GM12878 (cell line): ENCODE measurements at regions not wholly inside any gene's neighbourhood (a gene's known extent, or its start where the extent isn't known, plus 50 kb on each side); places are given as distances from the start of the nearest gene placed in this dataset.
"Not testable (repeated sequence)": the region's sequence is repeated elsewhere in the genome, so short reads cannot be mapped to it uniquely, and the experiment has no call there.

Experiments used
- ATAC-seq: fragments of 200-7000 bp; cut with Tn5 transposase; 3 replicates; pipeline ENCODE4 v1.9.1; 2020; ENCODE audit warnings: mild to moderate bottlenecking, moderate library complexity
- BruUV-seq: library from RNA; stranded (reverse); fragments of 400-500 nt; replicated peaks from 2 replicates; lab custom pipeline; 2021; lab: Mats Ljungman, UMichigan
- CTCF ChIA-PET: fragments of 300-600 bp; sonication (Branson Sonifier 250); formaldehyde crosslinking; extraction: SDS; loops from one replicate; lab custom pipeline; 2021; ENCODE audit warnings: inconsistent platforms; lab: Yijun Ruan, JAX
- POLR2A ChIA-PET: fragments of 350-600 bp; formaldehyde crosslinking; extraction: SDS; loops from one replicate; lab custom pipeline; 2021; ENCODE audit warnings: inconsistent platforms; lab: Charles Lee
- RAD21 ChIA-PET: fragments of 300-600 bp; sonication (Branson Sonifier 250); formaldehyde crosslinking; loops from one replicate; lab custom pipeline; 2023; ENCODE audit warnings: antibody characterized with exemption; ENCODE audit not compliant: unreplicated experiment; lab: Charles Lee
- SMC1A ChIA-PET: fragments of 300-600 bp; sonication (Branson Sonifier 250); formaldehyde crosslinking; loops from one replicate; lab custom pipeline; 2023; ENCODE audit not compliant: unreplicated experiment, uncharacterized antibody; lab: Charles Lee
- DNase-seq: peaks from one replicate; pipeline ENCODE4 v3.0.0-alpha.2; 2011; ENCODE audit warnings: low read depth, low spot score
- FAIRE-seq: peaks from 3 replicates; lab custom pipeline; 2011; peaks lifted over from hg19 to GRCh38; lab: Jason Lieb, UNC
- H2AFZ ChIP-seq: 2 replicates; pipeline ENCODE4 v1.6.0; 2011; ENCODE audit warnings: low read depth, low read length, control low read depth; ENCODE audit not compliant: control insufficient read depth
- H3K27ac ChIP-seq: 2 replicates; pipeline ENCODE4 v1.5.1; 2011; ENCODE audit warnings: control low read depth; ENCODE audit not compliant: control insufficient read depth, insufficient read depth
- H3K27me3 ChIP-seq, 2 experiments: replicated peaks in 1 of 2; 2 replicates each; pipeline versions ENCODE4 v1.6.0 to v1.6.1; 2011; ENCODE audit warnings: low read length in 1 of 2; ENCODE audit not compliant: control insufficient read depth in 2 of 2, insufficient read depth in 2 of 2
- H3K36me3 ChIP-seq, 2 experiments: 2 replicates each; pipeline ENCODE4 v1.5.1; 2011; ENCODE audit warnings: low read length in 1 of 2; ENCODE audit not compliant: control insufficient read depth in 2 of 2, insufficient read depth in 2 of 2
- H3K4me1 ChIP-seq: 2 replicates; pipeline ENCODE4 v1.6.1; 2011; ENCODE audit warnings: mild to moderate bottlenecking, low read length, moderate library complexity, mixed read lengths; ENCODE audit not compliant: control insufficient read depth, insufficient read depth
- H3K4me2 ChIP-seq: 2 replicates; pipeline ENCODE4 v1.6.0; 2011; ENCODE audit warnings: control low read depth; ENCODE audit not compliant: control insufficient read depth, insufficient read depth
- H3K4me3 ChIP-seq: fragments of 200-600 bp; sonication (generic); 2 replicates; pipeline ENCODE4 v1.5.1; 2016
- H3K79me2 ChIP-seq: 2 replicates; pipeline ENCODE4 v1.6.0; 2011; ENCODE audit warnings: low read length; ENCODE audit not compliant: control insufficient read depth, insufficient read depth
- H3K9ac ChIP-seq: 2 replicates; pipeline ENCODE4 v1.8.0; 2011; ENCODE audit warnings: low read length, control low read depth, mixed read lengths; ENCODE audit not compliant: control insufficient read depth, insufficient read depth
- H3K9me3 ChIP-seq: replicated peaks from 3 replicates; pipeline ENCODE4 v1.5.1; 2011; ENCODE audit warnings: mild to moderate bottlenecking, low read length; ENCODE audit not compliant: control insufficient read depth, insufficient read depth
- H4K20me1 ChIP-seq: 2 replicates; pipeline ENCODE4 v1.6.0; 2011; ENCODE audit not compliant: control insufficient read depth, insufficient read depth
- PAX8 ChIP-seq: fragments of 450-650 bp; IDR thresholded peaks from 2 replicates; pipeline ENCODE4 v1.6.1; 2017; ENCODE audit warnings: mild to moderate bottlenecking, moderate library complexity
- SRF ChIP-seq, 2 experiments: IDR thresholded peaks; 2 replicates each; pipeline ENCODE4 v1.6.1; 2011; ENCODE audit warnings: low read depth in 2 of 2, low read length in 2 of 2, mild to moderate bottlenecking in 1 of 2, moderate library complexity in 1 of 2
- WGBS: methylation state at CpG from one replicate; pipeline ENCODE4 v1.1.6; 2016; ENCODE audit warnings: low lambda C conversion rate; ENCODE audit not compliant: insufficient replicate concordance, insufficient coverage; ENCODE audit errors: missing lambda C conversion rate; 5-methylcytosine and 5-hydroxymethylcytosine counted together
- in situ Hi-C: fragments of 300-500 bp; cut with MboI; formaldehyde crosslinking; loops from 9 replicates; pipeline ENCODE4 v1.14.3; 2018; ENCODE audit warnings: mixed read lengths
- intact Hi-C: fragments of 100-400 bp; cut with micrococcal nuclease; formaldehyde crosslinking; loops from one replicate; pipeline ENCODE4 v1.14.2; 2022; ENCODE audit not compliant: unreplicated experiment

DNA sequence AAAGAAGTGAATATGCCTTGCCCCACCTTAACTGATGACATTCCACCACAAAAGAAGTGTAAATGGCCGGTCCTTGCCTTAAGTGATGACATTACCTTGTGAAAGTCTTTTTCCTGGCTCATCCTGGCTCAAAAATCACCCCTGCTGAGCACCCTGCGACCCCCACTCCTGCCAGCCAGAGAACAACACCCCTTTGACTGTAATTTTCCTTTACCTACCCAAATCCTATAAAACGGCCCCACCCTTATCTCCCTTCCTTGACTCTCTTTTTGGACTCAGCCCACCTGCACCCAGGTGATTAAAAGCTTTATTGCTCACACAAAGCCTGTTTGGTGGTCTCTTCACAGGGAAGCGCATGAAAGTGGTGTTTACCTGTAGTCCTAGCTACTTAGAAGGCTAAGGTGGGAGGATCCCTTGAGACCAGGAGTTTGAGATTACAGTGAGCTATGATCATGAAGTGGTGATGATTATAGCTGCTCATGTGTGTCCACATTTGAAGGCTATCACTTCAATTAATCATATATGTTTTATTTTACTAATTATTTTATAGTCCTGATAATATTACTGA lies 985.8 kb upstream of the POT1 start:
- 21% methylated on average over 3 of the region's 4 CpGs for whole genome bisulfite sequencing
- RAD21 ChIA-PET, BruUV-seq: not testable (repeated sequence)

DNA sequence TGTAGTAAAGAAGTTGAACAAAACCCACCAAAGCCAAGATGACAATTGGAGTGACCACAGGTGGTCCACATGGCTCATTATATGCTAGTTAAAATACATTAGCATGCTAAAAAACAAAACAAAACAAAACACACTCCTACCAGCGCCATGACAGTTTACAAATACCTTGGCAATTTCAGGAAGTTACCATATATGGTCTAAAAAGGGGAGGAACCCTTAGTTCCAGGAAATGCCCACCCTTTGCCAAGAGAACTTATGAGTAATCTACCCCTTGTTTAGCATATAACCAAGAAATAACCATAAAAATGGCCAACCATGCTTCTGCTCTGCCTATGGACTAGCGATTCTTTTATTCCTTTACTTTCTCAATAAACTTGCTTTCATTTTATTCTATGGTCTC lies 979.1 kb upstream of the POT1 start:
- Histone ChIP-seq H3K27ac (no peak overlapping the region), H3K79me2 (no peaks in the 10 kb centered on the region), H4K20me1 (no peaks in the 10 kb centered on the region), H3K9ac (no peak overlapping the region), H2AFZ (0 out of 2 replicates have a peak overlapping the region, but pooled peaks have one; percentile 17), H3K9me3 (no peaks in the 10 kb centered on the region), H3K36me3 (no peaks in the 10 kb centered on the region), H3K4me3 (no peak overlapping the region), H3K27me3 (no peaks in the 10 kb centered on the region), H3K4me1 (no peaks in the 10 kb centered on the region), H3K4me2 (no peak overlapping the region)
- DNase-seq (no peak), FAIRE-seq (no peak), ATAC-seq (no peak)
- no TSS peak for BruUV-seq
- in situ Hi-C loops (no loop called here), intact Hi-C loops (no loop called here)
- 42% methylated on average over 2 of the region's 2 CpGs for WGBS
- CTCF ChIA-PET, result no interaction called here
- POLR2A ChIA-PET, result no interaction called here
- RAD21 ChIA-PET, result no interaction called here
- SMC1A ChIA-PET, result interaction anchor here (0.8 kb wide), 1 partner anchor 8 kb away, joined by 3 read pairs; no protein-coding TSS in a partner anchor
- no peak for TF ChIP-seq PAX8
- TF ChIP-seq SRF (IDR thresholded peaks at IDR 0.05; ENCODE audit: low read depth in 2 of 2, low read length in 2 of 2), result peak in 1 of 2 experiments; percentile 74; a peak in 2 of 4 replicates

More for the DNA sequence above, 985.8 kb upstream of the POT1 start:
- in situ Hi-C loops, H3K27me3 ChIP-seq, H3K79me2 ChIP-seq, H3K4me3 ChIP-seq, H3K36me3 ChIP-seq, H3K9ac ChIP-seq, H4K20me1 ChIP-seq, ATAC-seq, FAIRE-seq, CTCF ChIA-PET, H3K27ac ChIP-seq, H3K9me3 ChIP-seq, SMC1A ChIA-PET, DNase-seq, POLR2A ChIA-PET, H3K4me2 ChIP-seq, H2AFZ ChIP-seq, intact Hi-C loops, H3K4me1 ChIP-seq: not testable (repeated sequence)
